ENCODE measurements at regions not wholly inside any gene's neighbourhood (a gene's known extent, or its start where the extent isn't known, plus 50 kb on each side); places are given as distances from the start of the nearest gene placed in this dataset.

GRCh38 chr11:25900814-25901213, 431.1 kb upstream of the ANO3 start:
- Histone ChIP-seq H3K27me3 (no peaks in the 10 kb centered on the region), H3K9me3 (no peaks in the 10 kb centered on the region), H3K27ac (no peak overlapping the region), H3K4me1 (no peaks in the 10 kb centered on the region), H3K36me3 (no peaks in the 10 kb centered on the region), H3K4me3 (no peak overlapping the region)
- intact Hi-C loops (cut with DNase I): no loop called here
- no peak for DNase-seq (ENCODE audit: low spot score in 2 of 2)
- TF ChIP-seq, protein P1, sequence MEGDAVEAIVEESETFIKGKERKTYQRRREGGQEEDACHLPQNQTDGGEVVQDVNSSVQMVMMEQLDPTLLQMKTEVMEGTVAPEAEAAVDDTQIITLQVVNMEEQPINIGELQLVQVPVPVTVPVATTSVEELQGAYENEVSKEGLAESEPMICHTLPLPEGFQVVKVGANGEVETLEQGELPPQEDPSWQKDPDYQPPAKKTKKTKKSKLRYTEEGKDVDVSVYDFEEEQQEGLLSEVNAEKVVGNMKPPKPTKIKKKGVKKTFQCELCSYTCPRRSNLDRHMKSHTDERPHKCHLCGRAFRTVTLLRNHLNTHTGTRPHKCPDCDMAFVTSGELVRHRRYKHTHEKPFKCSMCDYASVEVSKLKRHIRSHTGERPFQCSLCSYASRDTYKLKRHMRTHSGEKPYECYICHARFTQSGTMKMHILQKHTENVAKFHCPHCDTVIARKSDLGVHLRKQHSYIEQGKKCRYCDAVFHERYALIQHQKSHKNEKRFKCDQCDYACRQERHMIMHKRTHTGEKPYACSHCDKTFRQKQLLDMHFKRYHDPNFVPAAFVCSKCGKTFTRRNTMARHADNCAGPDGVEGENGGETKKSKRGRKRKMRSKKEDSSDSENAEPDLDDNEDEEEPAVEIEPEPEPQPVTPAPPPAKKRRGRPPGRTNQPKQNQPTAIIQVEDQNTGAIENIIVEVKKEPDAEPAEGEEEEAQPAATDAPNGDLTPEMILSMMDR (IDR thresholded peaks at IDR 0.05): no peak

GRCh38 chr11:25901415-25901814, 430.5 kb upstream of the ANO3 start:
- no peak overlapping the region for H3K4me3 ChIP-seq
- TF ChIP-seq, protein P1 (IDR thresholded peaks at IDR 0.05): no peak
- H3K36me3 ChIP-seq: no peaks in the 10 kb centered on the region
- no peaks in the 10 kb centered on the region for H3K9me3 ChIP-seq
- no peaks in the 10 kb centered on the region for H3K27me3 ChIP-seq
- H3K27ac ChIP-seq: no peak overlapping the region
- no peak for DNase-seq (ENCODE audit: low spot score in 2 of 2)
- no peaks in the 10 kb centered on the region for H3K4me1 ChIP-seq
- intact Hi-C loops (cut with DNase I): no loop called here

DNA sequence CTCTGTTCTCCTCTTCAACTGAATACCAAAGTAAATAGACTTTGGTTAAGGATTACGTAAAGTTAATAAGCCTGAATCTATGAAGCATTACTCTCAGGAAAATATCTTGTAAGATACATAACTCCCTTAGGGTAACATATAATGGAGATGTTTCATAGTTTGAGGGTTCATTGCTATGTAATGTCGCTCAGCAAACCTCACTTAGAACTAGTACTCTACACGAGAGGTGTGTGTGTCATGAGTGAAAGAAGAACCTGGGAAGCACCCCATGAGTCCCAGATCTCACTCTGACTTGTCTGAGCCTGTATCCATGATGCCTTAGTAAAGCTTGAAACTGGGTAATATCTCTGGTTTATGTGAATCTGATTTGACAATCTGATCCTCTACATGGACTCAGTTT, 429.5 kb upstream of the ANO3 start:
- intact Hi-C loops (cut with DNase I): no loop called here
- H3K4me1 ChIP-seq: no peaks in the 10 kb centered on the region
- H3K27ac ChIP-seq: no peak overlapping the region
- no peak overlapping the region for H3K4me3 ChIP-seq
- no peak for DNase-seq (ENCODE audit: low spot score in 2 of 2)
- TF ChIP-seq, protein P1 (IDR thresholded peaks at IDR 0.05): no peak
- no peaks in the 10 kb centered on the region for H3K27me3 ChIP-seq
- H3K36me3 ChIP-seq: no peaks in the 10 kb centered on the region
- H3K9me3 ChIP-seq: no peaks in the 10 kb centered on the region

DNA sequence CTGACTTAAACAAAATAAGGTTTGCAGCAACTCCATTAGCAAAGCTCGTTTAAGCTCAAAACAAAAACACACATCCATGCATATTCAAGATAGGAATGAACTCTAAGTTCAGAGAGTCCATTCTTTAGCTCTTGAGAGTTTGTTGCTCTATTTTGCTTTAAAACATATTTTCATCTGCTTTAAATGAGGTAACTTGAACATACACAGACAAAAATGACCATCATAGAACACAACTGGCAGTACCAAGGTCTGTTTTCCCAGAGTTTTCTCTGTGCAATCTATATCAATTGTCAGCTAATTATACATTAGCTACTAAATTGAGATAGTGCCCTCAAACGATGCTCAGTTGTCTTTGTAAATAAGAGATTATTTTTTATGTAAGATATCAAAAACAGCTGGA, 423.2 kb upstream of the ANO3 start:
- DNase-seq (ENCODE audit: low spot score in 2 of 2): no peak
- intact Hi-C loops (cut with DNase I): no loop called here
- Histone ChIP-seq H3K4me3 (no peak overlapping the region), H3K4me1 (no peaks in the 10 kb centered on the region), H3K9me3 (no peaks in the 10 kb centered on the region), H3K27ac (no peak overlapping the region), H3K36me3 (no peaks in the 10 kb centered on the region), H3K27me3 (no peaks in the 10 kb centered on the region)
- TF ChIP-seq, protein P1 (IDR thresholded peaks at IDR 0.05): no peak

DNA sequence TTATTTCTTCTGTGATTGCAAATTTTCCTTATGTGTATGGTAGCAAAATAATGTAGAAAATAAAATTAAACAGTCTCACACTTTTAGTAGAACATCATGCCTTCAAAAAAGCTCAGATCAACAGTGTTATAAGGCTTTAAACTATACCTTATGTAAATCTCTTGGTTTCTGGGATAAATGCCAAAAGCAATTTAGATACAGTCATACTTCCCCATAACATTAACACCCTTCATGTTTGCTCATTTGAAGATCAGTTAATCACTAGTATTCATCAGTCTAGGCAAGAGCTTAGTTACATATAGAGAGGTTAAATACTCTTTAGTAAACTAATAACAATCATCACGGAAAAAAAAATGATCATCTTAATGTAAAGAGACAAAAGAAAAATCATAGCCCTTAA, 421.8 kb upstream of the ANO3 start:
- Histone ChIP-seq H3K36me3 (no peaks in the 10 kb centered on the region), H3K4me1 (no peaks in the 10 kb centered on the region), H3K9me3 (no peaks in the 10 kb centered on the region), H3K27ac (no peak overlapping the region), H3K27me3 (no peaks in the 10 kb centered on the region), H3K4me3 (no peak overlapping the region)
- TF ChIP-seq, protein P1 (IDR thresholded peaks at IDR 0.05): no peak
- DNase-seq (ENCODE audit: low spot score in 2 of 2): no peak
- intact Hi-C loops (cut with DNase I): no loop called here

GRCh38 chr11:25920356-25920755, 411.6 kb upstream of the ANO3 start:
- Histone ChIP-seq H3K4me1 (no peaks in the 10 kb centered on the region), H3K27me3 (no peaks in the 10 kb centered on the region), H3K4me3 (no peak overlapping the region), H3K9me3 (no peaks in the 10 kb centered on the region), H3K36me3 (no peaks in the 10 kb centered on the region), H3K27ac (no peak overlapping the region)
- TF ChIP-seq, protein P1 (IDR thresholded peaks at IDR 0.05): no peak
- intact Hi-C loops (cut with DNase I): no loop called here
- no peak for DNase-seq (ENCODE audit: low spot score in 2 of 2)
